Gastroesophageal sphincter (tissue), 3 donors: ENCODE measurements at regions not wholly inside any gene's neighbourhood (a gene's known extent, or its start where the extent isn't known, plus 50 kb on each side); places are given as distances from the start of the nearest gene placed in this dataset.

ENCODE experiments used
- CTCF ChIP-seq, 4 experiments: fragments of 200-600 bp in 2 of 4; fragments of 450-650 bp in 2 of 4; sonication (generic) in 1 of 4; IDR thresholded peaks; one replicate each; pipeline ENCODE4 v1.5.1; 2017 to 2019; ENCODE audit warnings: antibody characterized with exemption in 4 of 4, mild to moderate bottlenecking in 2 of 4, moderate library complexity in 2 of 4
- EP300 ChIP-seq: sonication (generic); formaldehyde crosslinking; IDR thresholded peaks from one replicate; pipeline ENCODE4 v1.6.1; 2017; ENCODE audit warnings: antibody characterized with exemption, mild to moderate bottlenecking
- POLR2A ChIP-seq, 2 donors: fragments of 450-650 bp; IDR thresholded peaks; one replicate each; pipeline ENCODE4 v1.6.1; 2017; ENCODE audit warnings: antibody characterized with exemption in 2 of 2, mild to moderate bottlenecking in 2 of 2, moderate library complexity in 1 of 2

GRCh38 chr10:56895306-56895705, 534.2 kb upstream of the ZWINT start:
- TF ChIP-seq CTCF (IDR thresholded peaks at IDR 0.05) (no peak), EP300 (no peak), POLR2A (IDR thresholded peaks at IDR 0.05) (no peak)
